IPS-NIHi7 (cell line): ENCODE measurements at regions not wholly inside any gene's neighbourhood (a gene's known extent, or its start where the extent isn't known, plus 50 kb on each side); places are given as distances from the start of the nearest gene placed in this dataset.

ENCODE experiments used
- DNase-seq: peaks from one replicate; pipeline ENCODE4 v3.0.0; 2012; ENCODE audit warnings: mixed read lengths; ENCODE audit errors: extremely low spot score

GRCh38 chr6:91303326-91303725 lies 716.5 kb upstream of the MAP3K7 start:
- DNase-seq = no peak

- DNase-seq = peak; percentile 43
These were observed 712.9 kb upstream of the MAP3K7 start for GRCh38 chr6:91299544-91300491.

GRCh38 chr6:91298543-91299145 lies 711.8 kb upstream of the MAP3K7 start:
- DNase-seq = no peak

DNA sequence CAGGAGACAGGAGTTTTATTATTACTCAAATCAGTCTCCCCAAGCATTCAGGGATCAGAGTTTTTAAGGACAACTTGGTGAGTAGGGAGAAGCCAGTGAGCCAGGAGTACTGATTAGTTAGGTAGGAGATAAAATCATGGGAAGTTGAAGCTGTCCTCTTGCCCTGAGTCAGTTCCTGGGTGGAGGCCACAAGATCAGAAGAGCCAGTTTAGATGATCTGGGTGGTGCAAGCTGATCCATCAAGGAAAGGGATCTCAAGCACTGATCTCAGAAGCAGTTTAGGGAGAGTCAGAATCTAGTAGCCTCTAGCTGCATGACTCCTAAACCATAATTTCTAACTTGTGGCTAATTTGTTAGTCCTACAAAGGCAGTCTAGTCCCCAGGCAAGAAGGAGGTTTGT lies 706.5 kb upstream of the MAP3K7 start:
- no peak for DNase-seq

DNA sequence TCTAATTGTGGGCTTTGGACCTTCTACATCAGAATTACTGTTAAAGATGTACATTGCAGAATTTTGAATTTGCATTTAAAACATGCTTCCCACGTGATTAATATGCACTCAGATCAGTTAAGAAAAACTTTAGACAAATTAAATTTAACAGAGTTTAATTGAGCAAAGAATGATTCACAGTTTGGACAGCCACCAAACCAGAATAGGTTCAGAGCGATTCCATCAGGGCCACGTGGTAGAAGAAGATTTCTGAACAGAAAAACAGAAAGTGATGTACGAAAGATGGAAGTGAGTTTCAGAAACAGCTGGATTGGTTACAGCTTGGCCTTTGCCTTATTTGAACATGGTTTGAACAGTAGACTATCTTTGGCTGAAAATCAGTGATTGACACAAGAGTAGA lies 704.2 kb upstream of the MAP3K7 start:
- no peak for DNase-seq

DNA sequence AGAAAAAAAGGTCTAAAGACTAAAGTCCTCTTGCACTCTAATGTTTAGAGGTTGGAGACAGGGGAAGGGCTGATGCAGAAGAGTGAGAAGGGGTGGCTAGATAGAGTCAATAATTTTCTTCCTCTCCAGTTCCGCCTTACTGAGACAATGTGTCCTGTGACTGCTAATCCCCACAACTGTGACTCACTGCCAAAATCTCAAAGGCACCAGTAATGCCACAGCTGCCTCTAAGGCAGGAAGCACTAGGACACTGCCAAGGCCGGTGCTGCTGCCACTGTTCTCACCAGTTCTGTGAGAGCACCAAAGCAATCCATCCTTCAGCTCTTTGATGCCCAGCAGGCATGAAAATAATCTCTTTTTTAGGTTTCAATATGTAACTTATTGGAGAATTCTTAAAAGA lies 701.9 kb upstream of the MAP3K7 start:
- DNase-seq = no peak

DNA sequence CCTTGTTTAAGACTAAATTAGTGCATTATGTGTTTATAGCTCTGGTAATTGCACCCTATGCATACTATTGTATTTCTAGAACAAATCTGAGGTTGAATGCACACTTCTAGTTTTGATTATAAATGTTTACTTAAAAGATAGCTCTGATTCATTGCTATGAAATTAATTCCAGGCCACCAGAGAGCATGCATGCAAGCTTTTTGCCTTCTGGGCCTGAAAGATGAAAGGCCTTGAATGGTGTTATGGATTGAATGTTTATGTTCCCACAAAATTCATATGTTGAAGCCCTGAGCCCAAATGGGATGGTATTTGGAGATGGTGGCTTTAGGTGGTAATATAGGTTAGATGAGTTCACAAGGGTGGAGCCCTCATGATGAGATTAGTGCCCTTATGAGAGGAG lies 695.0 kb upstream of the MAP3K7 start:
- DNase-seq = no peak

- DNase-seq = no peak
These were observed 693.6 kb upstream of the MAP3K7 start for GRCh38 chr6:91280494-91280830.

- no peak for DNase-seq
These were observed 693.0 kb upstream of the MAP3K7 start for GRCh38 chr6:91279740-91280493.

DNA sequence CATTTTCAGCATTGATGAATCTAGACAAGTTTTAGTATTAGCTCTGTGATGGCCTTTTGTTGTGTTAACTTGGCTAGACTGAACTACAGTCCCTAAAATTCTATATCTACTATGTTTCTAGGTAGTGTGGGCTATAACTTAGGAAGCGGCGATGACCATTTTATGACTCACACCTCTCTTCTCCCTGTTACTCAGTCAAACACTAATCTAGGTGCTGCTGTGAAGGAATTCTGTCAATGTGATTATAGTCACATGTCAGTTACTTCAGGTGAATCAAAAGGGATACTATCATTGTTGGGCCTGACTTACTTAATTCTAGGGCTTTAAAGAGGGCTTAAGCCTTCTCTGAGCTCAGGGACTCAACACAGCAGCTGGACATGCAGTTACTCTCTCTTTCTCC lies 691.5 kb upstream of the MAP3K7 start:
- no peak for DNase-seq

DNA sequence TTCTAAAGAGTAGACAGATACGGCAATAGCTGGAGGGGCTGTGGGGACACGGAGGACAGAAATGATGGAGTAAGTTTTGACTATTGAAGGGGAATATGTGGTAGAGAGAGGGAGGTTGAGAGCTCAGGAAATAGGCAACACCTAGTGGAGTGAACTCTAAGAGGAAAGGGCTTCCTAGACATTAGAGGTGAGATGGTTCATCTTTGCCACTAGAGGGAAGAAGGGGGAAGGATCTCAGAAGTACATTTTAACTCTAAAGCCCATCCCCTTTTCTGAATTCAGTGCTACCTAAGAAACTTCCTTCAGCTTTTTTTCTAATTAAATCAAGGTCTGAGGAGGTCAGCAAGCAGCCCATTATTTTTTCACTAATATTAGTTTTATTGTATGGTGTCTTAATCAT lies 689.4 kb upstream of the MAP3K7 start:
- DNase-seq = peak; percentile 71

GRCh38 chr6:91273729-91274128 lies 686.9 kb upstream of the MAP3K7 start:
- peak; percentile 20 for DNase-seq

DNA sequence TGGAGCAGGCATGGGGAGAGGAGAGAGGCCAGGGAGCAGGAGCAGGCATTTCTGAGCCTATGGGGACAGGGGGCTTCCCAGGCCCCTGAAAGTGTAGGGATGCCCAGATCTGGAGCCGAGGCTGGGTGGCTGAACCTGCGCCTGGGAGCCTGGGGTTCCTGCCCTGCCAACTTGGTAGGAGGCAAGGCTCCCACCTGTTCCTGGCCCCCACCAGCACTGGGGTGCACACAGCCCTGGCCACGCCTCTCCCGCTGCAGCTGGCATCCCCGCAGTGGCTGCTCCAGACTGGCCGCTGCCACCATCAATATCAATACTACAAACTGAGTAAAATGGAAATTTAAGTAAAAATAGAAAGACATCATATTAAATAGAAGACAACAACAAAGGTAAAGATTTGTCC lies 684.9 kb upstream of the MAP3K7 start:
- DNase-seq = no peak

DNA sequence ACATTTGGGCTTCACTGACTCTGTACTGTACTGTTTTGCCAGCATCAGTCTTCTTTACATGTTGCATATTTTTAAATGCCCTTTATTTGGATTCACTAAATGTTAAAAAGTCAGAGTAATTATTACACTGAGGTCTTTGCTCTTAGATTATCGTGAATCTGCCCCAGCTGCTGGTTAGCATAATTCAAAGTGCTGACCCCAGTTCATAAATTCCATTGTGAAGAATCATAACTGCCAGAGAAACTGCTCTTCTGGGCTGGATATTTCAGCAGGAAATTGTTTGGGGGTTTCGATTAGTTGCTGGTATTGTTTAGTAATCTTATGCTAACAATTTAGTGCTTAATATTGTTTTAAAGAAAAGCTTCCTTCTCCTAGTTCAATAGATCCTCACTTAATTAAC lies 682.1 kb upstream of the MAP3K7 start:
- no peak for DNase-seq

DNA sequence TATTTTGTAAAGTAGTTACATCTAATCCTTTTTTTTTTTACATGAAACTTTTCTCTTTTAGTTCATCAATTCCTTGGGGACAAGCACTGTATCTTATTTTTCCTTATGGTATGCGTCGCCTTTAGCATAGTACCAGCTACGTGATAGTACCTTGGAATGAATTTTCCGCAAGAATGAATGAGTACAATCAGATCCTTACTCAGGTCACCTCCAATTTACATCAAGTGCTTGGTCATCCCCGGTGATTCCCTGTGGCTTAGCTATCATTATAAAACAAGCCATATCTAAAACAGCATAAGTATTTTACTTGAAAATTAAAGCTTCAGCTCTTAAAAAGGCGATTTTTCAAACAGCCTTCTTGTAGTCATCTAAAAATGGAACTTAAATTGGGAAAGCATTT lies 680.4 kb upstream of the MAP3K7 start:
- no peak for DNase-seq

GRCh38 chr6:91266156-91266555 lies 679.3 kb upstream of the MAP3K7 start:
- no peak for DNase-seq

GRCh38 chr6:91243436-91243835 lies 656.6 kb upstream of the MAP3K7 start:
- DNase-seq = no peak

DNA sequence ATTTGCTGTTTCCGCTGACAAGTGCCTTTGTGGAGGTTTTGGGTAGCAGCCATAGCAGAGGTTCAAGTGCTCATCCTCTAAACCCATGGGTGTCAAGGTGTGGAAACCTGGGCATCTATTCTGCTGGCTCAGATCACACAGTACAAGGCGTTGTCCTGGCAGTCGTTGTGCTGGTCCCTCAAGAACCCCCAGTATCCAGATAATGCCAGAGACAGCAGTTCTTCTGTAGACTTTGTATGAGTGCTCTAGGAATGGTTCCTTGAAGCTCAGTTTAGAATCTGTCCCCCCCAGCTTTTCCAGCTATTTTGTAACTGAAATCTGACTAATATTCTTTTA lies 655.7 kb upstream of the MAP3K7 start:
- DNase-seq = no peak

DNA sequence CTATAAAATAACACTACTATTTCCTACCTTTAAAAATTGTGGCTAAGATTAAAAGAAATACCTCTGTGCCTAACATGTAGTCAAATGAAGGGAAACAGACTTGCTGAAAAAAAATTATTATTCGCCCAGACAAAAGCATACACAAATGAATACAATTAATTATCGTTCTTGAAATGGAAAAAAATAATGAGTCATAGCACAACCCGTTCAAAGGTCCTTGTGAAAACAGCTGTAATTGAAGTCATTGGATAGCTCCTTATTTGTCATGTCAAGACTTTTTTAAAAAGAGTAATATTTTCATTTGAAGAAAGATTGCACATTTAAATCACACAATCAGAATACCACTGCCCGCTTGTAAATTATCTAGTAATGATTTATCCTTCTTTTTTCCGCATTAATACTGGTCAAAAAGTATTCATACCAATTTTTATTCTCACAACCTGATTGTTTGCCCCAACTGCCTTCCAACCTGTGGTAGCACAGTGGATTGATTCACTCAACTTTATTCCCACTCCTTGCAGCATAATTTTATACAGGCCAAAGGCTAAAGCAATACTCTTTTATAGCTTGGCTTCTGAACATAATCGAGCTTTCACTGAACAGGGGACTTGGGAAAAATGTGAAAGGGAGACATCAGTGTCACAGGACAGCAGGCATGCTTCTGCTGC lies 655.2 kb upstream of the MAP3K7 start:
- DNase-seq = no peak

GRCh38 chr6:91240878-91241603 lies 654.2 kb upstream of the MAP3K7 start:
- DNase-seq = no peak

- DNase-seq = no peak
These were observed 634.3 kb upstream of the MAP3K7 start for GRCh38 chr6:91221072-91221720.
